ENCODE measurements at regions not wholly inside any gene's neighbourhood (a gene's known extent, or its start where the extent isn't known, plus 50 kb on each side); places are given as distances from the start of the nearest gene placed in this dataset.

- no peak for TF ChIP-seq CTCF (IDR thresholded peaks at IDR 0.05)
- no peak for TF ChIP-seq POLR2A (IDR thresholded peaks at IDR 0.05)
- no peak for TF ChIP-seq EP300 (IDR thresholded peaks at IDR 0.05)
- no peak for TF ChIP-seq POLR2AphosphoS5 (IDR thresholded peaks at IDR 0.05)
Observed at GRCh38 chrX:11053351-11053750, 57.8 kb upstream of the HCCS start.

Measured in gastroesophageal sphincter (tissue), 3 donors.